Sigmoid colon (tissue), 4 donors: ENCODE measurements at regions not wholly inside any gene's neighbourhood (a gene's known extent, or its start where the extent isn't known, plus 50 kb on each side); places are given as distances from the start of the nearest gene placed in this dataset.

Experiments
- CTCF ChIP-seq, 4 experiments: fragments of 450-650 bp in 3 of 4; fragments of 200-600 bp in 1 of 4; IDR thresholded peaks; one replicate each; pipeline ENCODE4 v1.5.1; 2016 to 2019; ENCODE audit warnings: antibody characterized with exemption in 4 of 4, mild to moderate bottlenecking in 3 of 4, moderate library complexity in 2 of 4
- POLR2AphosphoS5 ChIP-seq, 4 donors: sonication (generic); formaldehyde crosslinking; IDR thresholded peaks; one replicate each; pipeline ENCODE4 v1.6.1; 2017; ENCODE audit warnings: antibody characterized with exemption in 4 of 4

- TF ChIP-seq CTCF (IDR thresholded peaks at IDR 0.05) (no peak), POLR2AphosphoS5 (IDR thresholded peaks at IDR 0.05) (no peak)
These were observed 189.4 kb upstream of the PRDM1 start for GRCh38 chr6:105896821-105897095.
